ENCODE measurements at regions not wholly inside any gene's neighbourhood (a gene's known extent, or its start where the extent isn't known, plus 50 kb on each side); places are given as distances from the start of the nearest gene placed in this dataset.

- H3K27ac ChIP-seq, result no peak overlapping the region
- H3K79me2 ChIP-seq (ENCODE audit: insufficient read depth, low read depth), result no peaks in the 10 kb centered on the region
- H3K4me3 ChIP-seq (IDR thresholded peaks at IDR 0.05; ENCODE audit: insufficient read depth, low read depth, low read length), result no peak overlapping the region
- H3K27me3 ChIP-seq (ENCODE audit: insufficient read depth, low read depth), result no peaks in the 10 kb centered on the region
- peaks cover 7% of the 10 kb centered on the region for H3K4me1 ChIP-seq (ENCODE audit: low read depth, poor library complexity, severe bottlenecking)
- no peak overlapping the region for H3K4me2 ChIP-seq
- no peaks in the 10 kb centered on the region for H4K20me1 ChIP-seq (ENCODE audit: insufficient read depth)
- H2AFZ ChIP-seq (ENCODE audit: low read depth), result no peak overlapping the region
- H3K9ac ChIP-seq, result no peak overlapping the region
- TF ChIP-seq, protein P1, sequence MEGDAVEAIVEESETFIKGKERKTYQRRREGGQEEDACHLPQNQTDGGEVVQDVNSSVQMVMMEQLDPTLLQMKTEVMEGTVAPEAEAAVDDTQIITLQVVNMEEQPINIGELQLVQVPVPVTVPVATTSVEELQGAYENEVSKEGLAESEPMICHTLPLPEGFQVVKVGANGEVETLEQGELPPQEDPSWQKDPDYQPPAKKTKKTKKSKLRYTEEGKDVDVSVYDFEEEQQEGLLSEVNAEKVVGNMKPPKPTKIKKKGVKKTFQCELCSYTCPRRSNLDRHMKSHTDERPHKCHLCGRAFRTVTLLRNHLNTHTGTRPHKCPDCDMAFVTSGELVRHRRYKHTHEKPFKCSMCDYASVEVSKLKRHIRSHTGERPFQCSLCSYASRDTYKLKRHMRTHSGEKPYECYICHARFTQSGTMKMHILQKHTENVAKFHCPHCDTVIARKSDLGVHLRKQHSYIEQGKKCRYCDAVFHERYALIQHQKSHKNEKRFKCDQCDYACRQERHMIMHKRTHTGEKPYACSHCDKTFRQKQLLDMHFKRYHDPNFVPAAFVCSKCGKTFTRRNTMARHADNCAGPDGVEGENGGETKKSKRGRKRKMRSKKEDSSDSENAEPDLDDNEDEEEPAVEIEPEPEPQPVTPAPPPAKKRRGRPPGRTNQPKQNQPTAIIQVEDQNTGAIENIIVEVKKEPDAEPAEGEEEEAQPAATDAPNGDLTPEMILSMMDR (conservative IDR thresholded peaks at IDR 0.05; ENCODE audit: low read depth, low read length), result no peak
- H3K36me3 ChIP-seq (ENCODE audit: insufficient read depth), result no peaks in the 10 kb centered on the region
Measured at GRCh38 chr12:3929875-3930615, 56.8 kb upstream of the PARP11 start.

DNA sequence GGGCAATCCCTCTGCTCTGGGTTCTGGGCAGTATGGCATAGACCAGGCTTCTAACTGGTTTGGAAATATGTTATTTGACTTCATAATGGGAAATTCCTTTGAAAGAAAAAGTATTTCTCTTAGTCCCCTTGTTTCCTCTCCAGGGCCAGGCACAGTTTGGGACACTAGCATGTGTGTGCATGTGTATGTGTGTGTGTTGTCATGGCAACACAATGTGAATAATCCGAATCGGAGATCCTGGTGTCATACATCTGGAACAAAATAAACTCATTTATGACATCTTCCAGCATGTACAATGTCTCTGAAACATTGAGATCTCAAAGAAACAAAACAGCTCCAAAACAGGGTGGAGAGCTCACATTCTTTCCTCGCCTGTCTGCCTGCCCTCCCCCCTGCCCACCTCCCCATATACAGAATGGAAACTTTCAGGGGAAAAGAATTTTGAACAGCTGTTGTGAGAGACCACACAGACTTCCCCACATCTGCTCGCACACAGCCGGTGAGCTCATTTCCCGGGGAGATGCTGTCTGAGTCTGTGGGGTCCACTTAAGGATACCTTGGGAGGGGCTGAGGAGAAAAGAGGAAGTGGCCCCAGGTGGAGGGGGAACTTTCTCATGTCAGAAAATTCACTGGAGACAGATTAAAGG, 55.5 kb upstream of the PARP11 start:
- H4K20me1 ChIP-seq (ENCODE audit: insufficient read depth), result no peaks in the 10 kb centered on the region
- no peak overlapping the region for H3K27ac ChIP-seq
- no peak overlapping the region for H3K9ac ChIP-seq
- no peaks in the 10 kb centered on the region for H3K36me3 ChIP-seq (ENCODE audit: insufficient read depth)
- no peak overlapping the region for H3K4me2 ChIP-seq
- H3K27me3 ChIP-seq (ENCODE audit: insufficient read depth, low read depth), result no peaks in the 10 kb centered on the region
- no peak overlapping the region for H3K4me3 ChIP-seq (IDR thresholded peaks at IDR 0.05; ENCODE audit: insufficient read depth, low read depth, low read length)
- TF ChIP-seq, protein P1 (conservative IDR thresholded peaks at IDR 0.05; ENCODE audit: low read depth, low read length), result no peak
- H3K79me2 ChIP-seq (ENCODE audit: insufficient read depth, low read depth), result no peaks in the 10 kb centered on the region
- H2AFZ ChIP-seq (ENCODE audit: low read depth), result no peak overlapping the region
- no peaks in the 10 kb centered on the region for H3K4me1 ChIP-seq (ENCODE audit: low read depth, poor library complexity, severe bottlenecking)

DNA sequence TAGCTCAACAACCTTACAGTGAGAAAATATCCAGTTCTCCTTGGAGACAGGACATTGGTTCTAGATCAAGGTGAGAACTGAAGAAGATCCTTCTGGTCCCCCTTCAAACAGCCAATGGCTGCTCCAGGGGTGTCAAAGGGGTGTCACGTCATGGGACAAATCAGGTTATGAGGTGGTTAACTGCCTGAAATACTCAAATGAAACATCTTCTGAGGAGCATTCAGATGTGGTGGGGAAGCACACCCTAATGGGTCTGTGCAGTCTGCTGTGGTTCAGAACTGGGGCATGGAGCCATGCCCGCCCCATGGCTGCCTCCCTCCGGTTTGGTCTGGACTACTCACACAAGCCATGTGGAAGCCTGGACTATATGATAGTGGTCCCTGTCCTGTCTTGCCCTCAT, 52.4 kb upstream of the PARP11 start:
- Histone ChIP-seq H3K4me1 (ENCODE audit: low read depth, poor library complexity, severe bottlenecking) (no peaks in the 10 kb centered on the region), H3K36me3 (ENCODE audit: insufficient read depth) (no peaks in the 10 kb centered on the region), H3K4me3 (IDR thresholded peaks at IDR 0.05; ENCODE audit: insufficient read depth, low read depth, low read length) (no peak overlapping the region), H2AFZ (ENCODE audit: low read depth) (no peak overlapping the region), H3K9ac (no peak overlapping the region), H3K4me2 (no peak overlapping the region), H4K20me1 (ENCODE audit: insufficient read depth) (no peaks in the 10 kb centered on the region), H3K79me2 (ENCODE audit: insufficient read depth, low read depth) (no peaks in the 10 kb centered on the region), H3K27ac (no peak overlapping the region), H3K27me3 (ENCODE audit: insufficient read depth, low read depth) (no peaks in the 10 kb centered on the region)
- TF ChIP-seq, protein P1 (conservative IDR thresholded peaks at IDR 0.05; ENCODE audit: low read depth, low read length), result no peak

DNA sequence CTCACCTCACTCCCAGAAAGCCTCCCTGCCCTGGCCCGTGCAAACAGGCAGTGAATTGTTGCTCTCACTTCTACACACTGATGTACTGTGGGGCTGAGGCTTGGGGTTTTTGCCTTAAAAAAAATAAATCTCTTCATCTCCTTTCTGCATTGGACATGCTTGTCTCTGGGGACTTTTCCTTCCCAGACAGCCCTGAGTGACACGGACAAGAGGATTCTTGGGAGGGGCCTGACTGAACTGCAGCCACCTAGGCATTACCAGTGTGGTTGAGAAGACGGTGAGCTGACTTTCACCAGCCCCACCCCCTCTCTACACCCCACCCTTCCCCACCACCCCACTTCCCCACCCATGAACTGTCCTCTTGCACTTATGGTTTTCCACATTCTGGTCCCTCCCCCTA, 51.6 kb upstream of the PARP11 start:
- TF ChIP-seq, protein P1 (conservative IDR thresholded peaks at IDR 0.05; ENCODE audit: low read depth, low read length), result no peak
- Histone ChIP-seq H3K79me2 (ENCODE audit: insufficient read depth, low read depth) (no peaks in the 10 kb centered on the region), H3K4me3 (IDR thresholded peaks at IDR 0.05; ENCODE audit: insufficient read depth, low read depth, low read length) (no peak overlapping the region), H3K4me1 (ENCODE audit: low read depth, poor library complexity, severe bottlenecking) (no peaks in the 10 kb centered on the region), H4K20me1 (ENCODE audit: insufficient read depth) (no peaks in the 10 kb centered on the region), H3K27me3 (ENCODE audit: insufficient read depth, low read depth) (no peaks in the 10 kb centered on the region), H3K9ac (no peak overlapping the region), H3K36me3 (ENCODE audit: insufficient read depth) (no peaks in the 10 kb centered on the region), H3K4me2 (no peak overlapping the region), H3K27ac (no peak overlapping the region), H2AFZ (ENCODE audit: low read depth) (no peak overlapping the region)

Measured in KMS-11 (cell line).